Activated CD4-positive, alpha-beta T cell treated with anti-CD3 and anti-CD28 coated beads, Interleukin-2, Interleukin-4, amounts not matched to agents 100 ng/mL and 50 ng/mL, durations not matched to agents 16 hours and 8 hours (primary cell): ENCODE measurements at regions not wholly inside any gene's neighbourhood (a gene's known extent, or its start where the extent isn't known, plus 50 kb on each side); places are given as distances from the start of the nearest gene placed in this dataset.

Experiments
- DNase-seq: peaks from one replicate; pipeline ENCODE4 v3.0.0-alpha.2; 2020; ENCODE audit warnings: low spot score

GRCh38 chr2:22838461-22838860 is 546.5 kb upstream of the KLHL29 start:
- DNase-seq: no peak

DNA sequence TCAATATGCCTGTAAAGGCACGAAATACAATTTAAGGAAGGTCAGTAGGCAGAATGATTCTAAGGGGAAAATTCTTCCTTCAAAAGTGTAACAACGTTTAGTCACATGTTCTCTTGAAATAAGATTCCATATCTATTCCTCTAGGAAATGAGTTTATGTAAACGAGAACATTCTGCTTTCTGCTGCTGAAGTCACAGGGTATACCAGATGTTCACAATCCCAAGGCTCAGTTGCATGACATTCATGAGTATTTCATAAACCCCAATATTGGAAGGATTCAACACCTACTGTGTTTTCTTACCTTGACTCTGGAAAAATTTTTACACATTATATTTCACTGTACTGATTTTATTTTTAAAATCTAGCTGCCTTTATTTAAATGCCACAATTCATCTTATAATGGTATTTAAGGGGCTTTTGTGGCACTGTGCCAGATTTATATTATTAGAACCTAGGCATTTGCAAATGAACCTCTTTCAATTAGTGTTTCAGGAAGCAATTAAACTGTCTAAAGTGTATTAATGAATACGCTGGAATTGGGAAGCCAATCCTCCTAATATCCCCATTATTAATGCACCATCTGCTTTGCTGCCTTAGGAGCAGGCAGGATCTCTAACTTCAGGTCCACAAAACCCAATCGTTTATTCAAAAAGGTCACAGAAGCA is 542.6 kb upstream of the KLHL29 start:
- DNase-seq: no peak

DNA sequence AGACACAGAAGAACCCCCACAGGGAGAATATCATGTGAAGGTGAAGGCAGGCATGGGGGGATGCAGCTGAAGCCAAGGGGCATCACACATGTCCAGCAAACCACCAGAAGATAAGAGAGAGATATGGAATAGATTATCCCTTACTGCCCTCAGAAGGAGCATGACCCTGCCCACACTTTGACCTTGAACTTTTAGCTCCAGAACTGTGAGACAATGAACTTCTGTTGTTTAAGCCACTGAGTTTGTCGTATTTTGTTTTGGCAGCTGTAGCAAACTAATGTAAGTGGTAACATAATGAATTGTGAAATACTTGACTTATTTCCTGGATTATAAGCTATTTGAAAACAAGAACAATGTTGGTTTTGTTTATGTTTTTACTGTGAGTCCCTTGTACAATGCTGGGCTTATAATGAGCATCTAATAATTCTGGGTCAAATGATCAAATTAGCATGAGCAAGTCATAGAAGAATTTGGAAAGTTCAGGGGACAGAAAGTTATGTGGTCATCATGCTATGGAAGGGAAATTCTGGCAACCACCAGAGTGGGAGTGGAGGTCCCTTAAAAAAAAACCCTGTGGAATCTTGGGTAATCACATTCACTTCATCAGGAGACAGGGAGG is 541.0 kb upstream of the KLHL29 start:
- no peak for DNase-seq

GRCh38 chr2:22850310-22850709 is 534.7 kb upstream of the KLHL29 start:
- no peak for DNase-seq

GRCh38 chr2:22854588-22854987 is 530.4 kb upstream of the KLHL29 start:
- no peak for DNase-seq

- no peak for DNase-seq
Observed at GRCh38 chr2:22855081-22855480, 529.9 kb upstream of the KLHL29 start.

DNA sequence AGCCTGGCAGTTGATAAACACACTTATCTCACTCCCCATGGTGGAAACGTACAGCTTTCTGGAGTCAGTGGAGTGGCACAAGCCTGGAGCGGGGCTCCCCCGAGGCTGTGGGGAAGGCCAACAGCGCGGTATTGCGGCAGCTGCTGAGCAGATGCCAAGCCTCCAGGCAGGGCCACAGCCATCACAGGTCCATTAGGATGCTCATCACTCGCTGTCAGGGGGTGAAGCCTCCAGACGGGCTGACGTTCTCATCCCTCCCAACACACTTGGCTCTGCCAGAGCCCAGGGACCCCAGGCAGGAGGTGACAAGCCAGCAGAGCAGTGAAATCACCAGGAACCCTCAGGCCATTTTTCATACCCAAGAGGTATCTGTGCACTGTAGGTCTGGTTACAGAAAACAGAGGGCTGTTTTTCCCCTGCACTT is 529.2 kb upstream of the KLHL29 start:
- DNase-seq: no peak

- DNase-seq: no peak
Observed at GRCh38 chr2:22867973-22868372, 517.0 kb upstream of the KLHL29 start.

DNA sequence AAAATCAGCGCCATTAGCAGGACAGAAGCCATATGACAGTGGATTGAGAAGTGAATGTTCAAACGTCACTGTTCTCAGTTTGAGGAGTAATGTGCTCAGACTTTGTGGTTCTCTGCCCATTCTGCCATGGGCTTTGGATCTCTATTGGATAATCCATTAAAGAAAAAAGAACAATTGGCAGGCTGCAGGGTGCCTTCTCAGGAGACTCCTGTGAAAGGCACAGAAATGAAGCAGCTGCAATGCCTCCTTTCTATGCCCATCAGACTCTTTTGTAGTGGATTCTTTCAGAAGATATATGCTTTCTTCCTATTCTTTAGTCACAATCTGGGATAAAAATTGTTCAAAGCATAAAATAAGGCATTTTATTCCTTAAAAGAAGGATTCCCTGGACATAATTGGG is 506.9 kb upstream of the KLHL29 start:
- DNase-seq: no peak

GRCh38 chr2:22879009-22879863 is 505.7 kb upstream of the KLHL29 start:
- no peak for DNase-seq

- no peak for DNase-seq
Observed at GRCh38 chr2:22880161-22880560, 504.8 kb upstream of the KLHL29 start.

DNA sequence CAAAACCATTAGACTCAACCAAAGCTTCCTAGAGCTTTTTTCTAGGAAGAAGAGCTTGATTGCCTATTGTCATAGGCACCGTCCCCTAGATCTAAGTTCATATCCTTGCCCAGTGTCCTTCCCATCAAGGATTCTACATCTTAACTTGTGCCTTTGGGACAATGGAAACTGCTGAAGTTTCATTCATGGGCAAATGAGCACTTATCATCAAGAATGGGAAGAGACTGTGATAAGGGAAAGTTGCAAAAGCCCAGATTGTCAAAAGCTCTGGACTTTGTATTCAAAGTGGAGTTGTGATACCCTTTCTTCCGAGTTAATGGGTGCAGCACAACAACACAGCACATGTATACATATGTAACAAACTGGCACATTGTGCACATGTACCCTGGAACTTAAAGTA is 503.0 kb upstream of the KLHL29 start:
- DNase-seq: no peak

DNA sequence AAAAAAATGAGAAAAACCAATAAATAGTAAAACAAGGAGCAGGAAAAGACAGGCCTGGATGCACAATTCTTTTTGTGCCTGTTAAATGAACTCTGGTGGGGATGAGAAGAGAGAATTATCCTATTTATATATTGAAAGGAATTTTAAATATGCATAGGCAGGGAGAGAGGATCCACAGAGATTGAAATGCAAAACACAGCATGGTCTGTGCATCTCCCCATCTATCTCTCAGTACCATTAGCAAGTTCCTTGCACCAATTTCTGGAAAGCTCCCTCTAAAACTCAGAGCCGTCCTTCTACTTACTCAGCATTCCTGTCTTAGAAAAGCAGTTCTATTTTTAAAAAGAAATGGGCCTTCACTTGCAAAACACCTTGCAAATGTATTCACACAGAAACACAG is 502.3 kb upstream of the KLHL29 start:
- DNase-seq: no peak

DNA sequence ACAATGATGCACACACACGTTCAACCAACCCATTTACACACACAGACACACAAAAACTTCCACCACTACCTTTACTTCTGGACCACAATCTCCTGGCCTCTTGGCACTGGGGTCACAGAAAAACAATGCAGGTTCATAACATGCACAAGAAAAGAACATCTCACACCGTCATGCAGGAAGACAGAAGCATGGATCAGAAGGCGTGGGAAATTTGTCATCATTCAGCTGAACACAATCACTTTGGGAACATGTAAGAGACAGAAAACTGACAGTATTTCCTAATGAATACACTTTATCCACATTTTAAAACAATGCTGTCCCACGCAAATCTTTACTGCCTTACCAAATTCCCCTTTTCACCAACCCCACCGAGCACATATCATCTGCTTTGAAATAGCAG is 501.9 kb upstream of the KLHL29 start:
- no peak for DNase-seq

- no peak for DNase-seq
Observed at GRCh38 chr2:22885245-22885644, 499.7 kb upstream of the KLHL29 start.

GRCh38 chr2:22887426-22887825 is 497.6 kb upstream of the KLHL29 start:
- DNase-seq: no peak

DNA sequence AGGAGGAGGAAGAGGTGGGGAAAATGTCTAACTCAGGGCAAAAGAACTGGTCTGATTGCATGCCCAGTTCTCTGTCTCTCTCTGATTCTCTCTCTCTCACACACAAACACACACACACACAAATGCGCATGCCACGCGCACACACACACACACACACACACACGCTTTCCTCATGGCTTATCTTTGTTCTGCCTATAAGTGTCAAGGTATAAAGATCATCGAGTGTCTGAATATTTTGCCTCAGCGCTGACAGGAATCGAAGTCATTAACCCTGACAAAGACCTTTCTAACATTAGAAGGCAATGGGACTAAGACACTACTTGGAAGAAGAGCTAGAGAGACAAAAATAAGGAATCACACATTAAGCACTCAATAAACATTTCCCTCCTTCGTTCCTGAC is 497.1 kb upstream of the KLHL29 start:
- DNase-seq: no peak

GRCh38 chr2:22890132-22890531 is 494.8 kb upstream of the KLHL29 start:
- DNase-seq: no peak

GRCh38 chr2:22893761-22894517 is 491.0 kb upstream of the KLHL29 start:
- DNase-seq: no peak

GRCh38 chr2:22894761-22895160 is 490.2 kb upstream of the KLHL29 start:
- DNase-seq: no peak

GRCh38 chr2:22897428-22897827 is 487.6 kb upstream of the KLHL29 start:
- no peak for DNase-seq

- no peak for DNase-seq
Observed at GRCh38 chr2:22900674-22901073, 484.3 kb upstream of the KLHL29 start.
